ENCODE measurements at regions not wholly inside any gene's neighbourhood (a gene's known extent, or its start where the extent isn't known, plus 50 kb on each side); places are given as distances from the start of the nearest gene placed in this dataset.

DNA sequence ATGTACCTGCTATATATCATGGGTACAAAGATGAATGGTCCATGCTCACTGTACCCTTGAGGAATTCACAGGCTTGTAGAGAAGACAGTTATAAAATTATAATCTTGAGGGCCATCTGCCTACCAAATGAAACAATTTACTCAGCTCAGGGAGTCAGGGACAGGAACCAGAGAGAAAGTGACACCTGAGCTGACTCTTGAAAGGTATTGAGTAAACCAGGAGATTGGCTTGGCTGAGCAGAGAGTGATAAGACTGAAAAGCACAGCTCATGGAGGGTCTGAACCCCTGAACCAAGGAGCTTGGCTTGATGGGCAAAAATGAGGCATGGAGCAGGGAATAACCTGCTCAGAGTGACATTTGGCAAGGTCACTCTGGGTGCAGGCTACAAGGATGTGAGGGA is 147.3 kb downstream of the FAM114A2 start:
- no peak for DNase-seq (ENCODE audit: low read depth)
- H3K4me3 ChIP-seq (ENCODE audit: low read depth, low read length) = no peak overlapping the region
- FAIRE-seq = no peak
- TF ChIP-seq, protein P1, sequence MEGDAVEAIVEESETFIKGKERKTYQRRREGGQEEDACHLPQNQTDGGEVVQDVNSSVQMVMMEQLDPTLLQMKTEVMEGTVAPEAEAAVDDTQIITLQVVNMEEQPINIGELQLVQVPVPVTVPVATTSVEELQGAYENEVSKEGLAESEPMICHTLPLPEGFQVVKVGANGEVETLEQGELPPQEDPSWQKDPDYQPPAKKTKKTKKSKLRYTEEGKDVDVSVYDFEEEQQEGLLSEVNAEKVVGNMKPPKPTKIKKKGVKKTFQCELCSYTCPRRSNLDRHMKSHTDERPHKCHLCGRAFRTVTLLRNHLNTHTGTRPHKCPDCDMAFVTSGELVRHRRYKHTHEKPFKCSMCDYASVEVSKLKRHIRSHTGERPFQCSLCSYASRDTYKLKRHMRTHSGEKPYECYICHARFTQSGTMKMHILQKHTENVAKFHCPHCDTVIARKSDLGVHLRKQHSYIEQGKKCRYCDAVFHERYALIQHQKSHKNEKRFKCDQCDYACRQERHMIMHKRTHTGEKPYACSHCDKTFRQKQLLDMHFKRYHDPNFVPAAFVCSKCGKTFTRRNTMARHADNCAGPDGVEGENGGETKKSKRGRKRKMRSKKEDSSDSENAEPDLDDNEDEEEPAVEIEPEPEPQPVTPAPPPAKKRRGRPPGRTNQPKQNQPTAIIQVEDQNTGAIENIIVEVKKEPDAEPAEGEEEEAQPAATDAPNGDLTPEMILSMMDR (IDR thresholded peaks at IDR 0.05; ENCODE audit: insufficient read depth, low read length, severe bottlenecking) = no peak
- no peaks in the 10 kb centered on the region for H3K27me3 ChIP-seq (ENCODE audit: control insufficient read depth, insufficient read depth, low read length)
- H3K36me3 ChIP-seq (ENCODE audit: control insufficient read depth, insufficient read depth, low read length) = no peaks in the 10 kb centered on the region

DNA sequence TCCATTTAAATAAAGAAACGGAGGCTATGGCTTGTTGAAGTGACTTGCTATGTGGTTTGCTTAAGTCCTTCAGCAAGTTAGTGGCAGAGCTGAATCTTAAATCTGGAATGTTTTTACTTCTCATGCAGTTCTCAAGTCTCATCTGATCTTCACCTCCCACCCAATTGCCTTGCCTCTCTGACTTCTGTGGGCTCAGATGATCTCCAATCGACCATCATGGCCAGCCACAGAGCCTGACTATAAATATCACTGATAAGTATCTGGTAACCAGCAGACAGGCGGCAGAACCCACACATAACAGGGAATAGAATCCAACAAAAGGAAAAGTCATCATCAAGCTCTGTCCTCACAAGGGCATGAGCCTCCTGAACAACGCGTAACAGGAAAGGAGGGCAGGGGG is 149.9 kb downstream of the FAM114A2 start:
- Histone ChIP-seq H3K36me3 (ENCODE audit: control insufficient read depth, insufficient read depth, low read length) (no peaks in the 10 kb centered on the region), H3K4me3 (ENCODE audit: low read depth, low read length) (no peak overlapping the region), H3K27me3 (ENCODE audit: control insufficient read depth, insufficient read depth, low read length) (no peaks in the 10 kb centered on the region)
- DNase-seq (ENCODE audit: low read depth) = no peak
- TF ChIP-seq, protein P1 (IDR thresholded peaks at IDR 0.05; ENCODE audit: insufficient read depth, low read length, severe bottlenecking) = no peak
- no peak for FAIRE-seq

DNA sequence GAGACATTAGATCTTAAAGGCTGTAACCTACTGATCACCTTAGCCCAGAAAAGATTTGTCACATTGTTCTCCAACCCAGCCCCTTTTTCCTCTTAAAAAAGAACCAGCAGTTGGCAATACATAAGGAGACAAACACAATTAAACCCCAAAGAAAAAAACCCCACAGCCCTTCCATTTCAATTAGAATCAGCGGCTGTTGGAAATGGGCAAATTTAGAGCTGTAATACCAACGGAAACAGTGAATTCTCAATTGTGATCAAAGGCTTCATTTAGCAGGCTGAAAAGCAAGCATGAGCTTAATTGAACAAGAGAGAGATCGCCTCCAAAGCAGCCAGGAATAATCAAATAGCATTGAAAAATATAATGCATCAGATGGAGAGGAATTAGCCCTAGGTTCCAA is 153.6 kb downstream of the FAM114A2 start:
- Histone ChIP-seq H3K4me3 (ENCODE audit: low read depth, low read length) (no peak overlapping the region), H3K36me3 (ENCODE audit: control insufficient read depth, insufficient read depth, low read length) (no peaks in the 10 kb centered on the region), H3K27me3 (ENCODE audit: control insufficient read depth, insufficient read depth, low read length) (no peaks in the 10 kb centered on the region)
- TF ChIP-seq, protein P1 (IDR thresholded peaks at IDR 0.05; ENCODE audit: insufficient read depth, low read length, severe bottlenecking) = no peak
- DNase-seq (ENCODE audit: low read depth) (no peak), FAIRE-seq (no peak)

DNA sequence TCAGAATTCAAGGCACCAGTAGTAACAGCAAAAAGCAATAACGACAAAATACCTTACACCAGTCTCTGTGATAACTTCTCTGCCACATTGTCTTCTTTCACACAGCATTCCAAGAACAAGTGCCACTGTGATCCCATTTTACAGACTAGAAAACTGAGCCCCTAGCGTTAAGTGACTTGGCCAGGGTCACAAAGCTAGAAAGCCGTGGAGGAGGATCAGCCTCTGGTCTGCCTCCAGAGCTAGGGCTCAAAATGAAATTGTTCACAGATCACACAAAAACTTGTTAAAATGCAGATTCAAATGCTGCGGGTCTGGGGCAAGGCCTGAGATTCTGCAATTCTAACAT is 154.1 kb downstream of the FAM114A2 start:
- Histone ChIP-seq H3K27me3 (ENCODE audit: control insufficient read depth, insufficient read depth, low read length) (no peaks in the 10 kb centered on the region), H3K4me3 (ENCODE audit: low read depth, low read length) (no peak overlapping the region), H3K36me3 (ENCODE audit: control insufficient read depth, insufficient read depth, low read length) (no peaks in the 10 kb centered on the region)
- DNase-seq (ENCODE audit: low read depth) = no peak
- TF ChIP-seq, protein P1 (IDR thresholded peaks at IDR 0.05; ENCODE audit: insufficient read depth, low read length, severe bottlenecking) = no peak
- no peak for FAIRE-seq

DNA sequence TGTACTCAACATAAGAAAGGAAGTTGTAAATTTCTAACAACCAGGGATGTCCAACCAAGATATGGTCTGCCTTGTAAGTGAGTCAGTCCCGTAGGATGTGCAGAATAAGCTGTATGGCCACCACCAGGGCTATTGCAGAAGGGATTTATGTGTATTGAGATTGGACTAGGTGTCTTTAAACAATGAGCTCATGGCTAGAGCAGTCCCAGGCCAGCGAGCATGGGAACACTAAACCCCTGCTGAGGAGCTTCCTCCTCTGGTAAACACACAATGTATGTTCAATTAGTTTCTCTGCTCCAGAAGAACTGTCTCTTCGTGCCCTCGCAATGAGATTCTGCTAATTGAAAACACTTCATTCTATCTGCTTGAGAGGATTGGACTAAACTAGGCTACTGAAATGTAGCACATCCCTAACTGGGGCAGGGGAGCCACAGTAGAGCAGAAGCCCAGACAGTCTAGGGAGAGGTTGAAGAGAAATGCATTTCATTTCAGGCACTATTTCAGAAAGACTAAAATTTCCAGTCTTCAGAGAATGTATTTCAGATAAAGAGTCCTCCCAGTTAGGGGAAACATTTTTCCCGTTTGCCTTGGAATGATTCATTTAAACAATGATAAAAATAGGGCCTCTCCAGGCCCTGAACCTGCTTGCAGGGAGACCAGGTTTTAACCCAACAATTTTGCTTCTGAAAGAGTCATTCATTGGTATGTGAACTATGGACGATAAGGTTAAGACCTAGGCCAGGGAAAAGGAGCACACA is 154.7 kb downstream of the FAM114A2 start:
- TF ChIP-seq, protein P1 (IDR thresholded peaks at IDR 0.05; ENCODE audit: insufficient read depth, low read length, severe bottlenecking) = no peak
- Histone ChIP-seq H3K36me3 (ENCODE audit: control insufficient read depth, insufficient read depth, low read length) (no peaks in the 10 kb centered on the region), H3K4me3 (ENCODE audit: low read depth, low read length) (no peak overlapping the region), H3K27me3 (ENCODE audit: control insufficient read depth, insufficient read depth, low read length) (no peaks in the 10 kb centered on the region)
- FAIRE-seq = no peak
- no peak for DNase-seq (ENCODE audit: low read depth)

DNA sequence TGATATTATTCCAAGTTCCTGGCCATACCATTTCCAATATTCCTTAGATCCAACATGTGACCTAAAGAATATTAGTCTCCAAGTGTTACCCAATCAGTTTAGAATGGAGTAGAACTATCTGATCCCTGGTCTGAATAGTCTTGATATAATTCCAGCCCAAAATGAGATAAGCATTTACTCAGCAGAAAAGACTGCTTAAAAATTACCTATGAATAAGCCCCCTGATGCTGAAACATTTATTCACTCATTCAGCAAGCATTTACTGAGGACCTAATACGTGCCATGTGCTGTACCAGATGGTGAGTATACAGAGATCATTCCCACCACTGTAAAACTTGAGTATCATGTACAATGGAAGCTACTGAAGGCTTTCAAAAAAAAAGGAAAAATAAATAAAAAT is 157.0 kb downstream of the FAM114A2 start:
- DNase-seq (ENCODE audit: low read depth) = no peak
- FAIRE-seq = no peak
- H3K27me3 ChIP-seq (ENCODE audit: control insufficient read depth, insufficient read depth, low read length) = no peaks in the 10 kb centered on the region
- H3K36me3 ChIP-seq (ENCODE audit: control insufficient read depth, insufficient read depth, low read length) = no peaks in the 10 kb centered on the region
- H3K4me3 ChIP-seq (ENCODE audit: low read depth, low read length) = no peak overlapping the region
- TF ChIP-seq, protein P1 (IDR thresholded peaks at IDR 0.05; ENCODE audit: insufficient read depth, low read length, severe bottlenecking) = no peak

Measured in bronchial epithelial cell (primary cell).